Fibroblast of the aortic adventitia (primary cell): ENCODE measurements at regions not wholly inside any gene's neighbourhood (a gene's known extent, or its start where the extent isn't known, plus 50 kb on each side); places are given as distances from the start of the nearest gene placed in this dataset.
"Not testable (repeated sequence)": the region's sequence is repeated elsewhere in the genome, so short reads cannot be mapped to it uniquely, and the experiment has no call there.

ENCODE experiments used
- DNase-seq: peaks from one replicate; pipeline ENCODE4 v3.0.0-alpha.2; 2010; ENCODE audit warnings: low read depth
- H3K4me3 ChIP-seq: 2 replicates; pipeline ENCODE4 v1.5.1; 2011; ENCODE audit warnings: low read depth, mild to moderate bottlenecking, control low read depth, low read length, moderate library complexity
- TF ChIP-seq, protein P1 (sequence below): IDR thresholded peaks from 2 replicates; pipeline ENCODE4 v1.5.1; 2011; ENCODE audit warnings: mild to moderate bottlenecking, low read length, control low read depth, inconsistent platforms; ENCODE audit not compliant: insufficient read depth

- no peak for DNase-seq
- H3K4me3 ChIP-seq = no peak overlapping the region
- TF ChIP-seq, protein P1, sequence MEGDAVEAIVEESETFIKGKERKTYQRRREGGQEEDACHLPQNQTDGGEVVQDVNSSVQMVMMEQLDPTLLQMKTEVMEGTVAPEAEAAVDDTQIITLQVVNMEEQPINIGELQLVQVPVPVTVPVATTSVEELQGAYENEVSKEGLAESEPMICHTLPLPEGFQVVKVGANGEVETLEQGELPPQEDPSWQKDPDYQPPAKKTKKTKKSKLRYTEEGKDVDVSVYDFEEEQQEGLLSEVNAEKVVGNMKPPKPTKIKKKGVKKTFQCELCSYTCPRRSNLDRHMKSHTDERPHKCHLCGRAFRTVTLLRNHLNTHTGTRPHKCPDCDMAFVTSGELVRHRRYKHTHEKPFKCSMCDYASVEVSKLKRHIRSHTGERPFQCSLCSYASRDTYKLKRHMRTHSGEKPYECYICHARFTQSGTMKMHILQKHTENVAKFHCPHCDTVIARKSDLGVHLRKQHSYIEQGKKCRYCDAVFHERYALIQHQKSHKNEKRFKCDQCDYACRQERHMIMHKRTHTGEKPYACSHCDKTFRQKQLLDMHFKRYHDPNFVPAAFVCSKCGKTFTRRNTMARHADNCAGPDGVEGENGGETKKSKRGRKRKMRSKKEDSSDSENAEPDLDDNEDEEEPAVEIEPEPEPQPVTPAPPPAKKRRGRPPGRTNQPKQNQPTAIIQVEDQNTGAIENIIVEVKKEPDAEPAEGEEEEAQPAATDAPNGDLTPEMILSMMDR = no peak
Observed at GRCh38 chr12:131555866-131556265, 155.0 kb upstream of the SFSWAP start.

GRCh38 chr12:131557078-131557709, 153.7 kb upstream of the SFSWAP start:
- TF ChIP-seq, protein P1 = no peak
- DNase-seq = no peak
- H3K4me3 ChIP-seq = no peak overlapping the region

- TF ChIP-seq, protein P1 = no peak
- H3K4me3 ChIP-seq = no peak overlapping the region
- no peak for DNase-seq
Observed at GRCh38 chr12:131559517-131560516, 151.1 kb upstream of the SFSWAP start.

DNA sequence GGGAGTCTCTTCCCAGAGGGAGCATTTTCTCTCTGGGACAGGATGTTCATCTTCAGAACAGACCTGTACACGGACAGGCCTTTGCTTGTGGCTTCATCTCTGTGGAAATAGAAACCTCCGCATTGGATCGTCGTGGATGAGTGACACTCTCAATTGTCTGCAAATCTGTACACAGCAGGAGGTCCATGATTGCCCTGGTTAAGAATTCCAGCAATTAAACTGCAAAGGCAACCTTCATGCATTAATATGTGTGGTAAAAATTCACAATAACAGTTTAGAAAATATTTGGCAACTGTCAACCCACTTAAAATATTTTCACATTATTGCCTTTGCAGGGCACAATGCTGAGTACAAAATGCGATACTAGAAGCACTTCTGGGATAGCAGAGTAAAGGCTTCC, 149.8 kb upstream of the SFSWAP start:
- H3K4me3 ChIP-seq = no peak overlapping the region
- DNase-seq = no peak
- TF ChIP-seq, protein P1 = no peak

DNA sequence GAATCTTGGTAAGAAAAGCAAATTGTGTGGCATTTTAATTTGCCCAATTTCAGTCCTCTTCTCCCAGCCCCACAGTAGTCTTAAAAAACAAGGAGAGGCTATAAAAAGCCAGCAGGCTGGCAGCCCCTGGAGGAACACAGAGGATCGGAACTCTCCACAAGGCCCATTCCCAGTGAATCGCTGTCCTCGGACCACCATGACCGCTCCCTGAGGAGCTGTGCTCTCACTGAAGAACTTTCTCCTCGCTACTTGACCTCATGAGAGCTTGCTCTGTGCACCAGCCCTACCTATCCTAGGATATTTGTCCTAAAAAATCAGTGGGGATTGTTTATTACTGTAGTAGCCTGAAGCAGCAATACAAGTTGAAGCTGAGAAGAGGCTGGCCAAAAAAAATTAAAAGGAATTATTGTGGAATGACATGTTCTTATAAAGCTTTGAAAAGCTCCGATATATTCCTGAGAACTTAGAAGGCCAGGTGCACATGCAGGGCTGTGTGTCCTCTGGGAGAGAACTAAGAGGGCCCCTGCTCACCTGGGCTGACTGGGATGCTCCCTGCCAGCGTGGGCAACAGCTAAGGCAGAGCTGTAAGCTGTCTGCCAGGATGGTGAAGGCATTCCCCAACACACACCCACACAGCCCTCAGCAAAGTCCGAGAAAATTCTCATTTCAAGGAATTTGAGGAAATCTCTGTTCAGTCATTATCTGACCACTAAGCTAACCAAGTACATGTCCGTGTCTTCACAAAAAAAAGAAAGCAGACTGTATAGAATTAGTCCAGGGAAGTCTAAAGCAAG, 148.8 kb upstream of the SFSWAP start:
- TF ChIP-seq, protein P1 = no peak
- H3K4me3 ChIP-seq = no peak overlapping the region
- no peak for DNase-seq

- DNase-seq = not testable (repeated sequence)
Observed at GRCh38 chr12:131564138-131564727, 146.7 kb upstream of the SFSWAP start.

More at GRCh38 chr12:131564138-131564727, 146.7 kb upstream of the SFSWAP start:
- H3K4me3 ChIP-seq = not testable (repeated sequence)
